Fibroblast of peridontal ligament (primary cell): ENCODE measurements at regions not wholly inside any gene's neighbourhood (a gene's known extent, or its start where the extent isn't known, plus 50 kb on each side); places are given as distances from the start of the nearest gene placed in this dataset.

Source experiments
- DNase-seq: peaks from one replicate; pipeline ENCODE4 v3.0.0-alpha.2; 2010; ENCODE audit errors: extremely low read depth

DNA sequence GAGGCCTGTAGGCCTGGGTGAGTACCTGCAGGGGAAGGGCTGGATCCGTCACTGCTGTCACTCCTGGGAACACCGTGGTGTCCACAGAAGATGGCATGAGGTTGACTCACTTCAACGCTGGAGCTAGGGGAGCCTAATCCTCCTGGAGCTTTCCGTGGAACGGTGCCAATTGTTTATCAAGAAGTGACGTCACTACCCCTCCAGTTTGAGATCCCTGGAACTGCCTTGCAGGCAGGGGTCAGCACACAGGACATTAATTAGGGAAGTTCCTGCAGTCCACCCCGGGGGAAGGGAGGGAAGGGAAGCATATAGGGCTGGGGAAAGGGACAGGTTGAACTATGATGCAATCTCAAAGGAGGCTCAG lies 408.6 kb downstream of the GALR1 start:
- no peak for DNase-seq

DNA sequence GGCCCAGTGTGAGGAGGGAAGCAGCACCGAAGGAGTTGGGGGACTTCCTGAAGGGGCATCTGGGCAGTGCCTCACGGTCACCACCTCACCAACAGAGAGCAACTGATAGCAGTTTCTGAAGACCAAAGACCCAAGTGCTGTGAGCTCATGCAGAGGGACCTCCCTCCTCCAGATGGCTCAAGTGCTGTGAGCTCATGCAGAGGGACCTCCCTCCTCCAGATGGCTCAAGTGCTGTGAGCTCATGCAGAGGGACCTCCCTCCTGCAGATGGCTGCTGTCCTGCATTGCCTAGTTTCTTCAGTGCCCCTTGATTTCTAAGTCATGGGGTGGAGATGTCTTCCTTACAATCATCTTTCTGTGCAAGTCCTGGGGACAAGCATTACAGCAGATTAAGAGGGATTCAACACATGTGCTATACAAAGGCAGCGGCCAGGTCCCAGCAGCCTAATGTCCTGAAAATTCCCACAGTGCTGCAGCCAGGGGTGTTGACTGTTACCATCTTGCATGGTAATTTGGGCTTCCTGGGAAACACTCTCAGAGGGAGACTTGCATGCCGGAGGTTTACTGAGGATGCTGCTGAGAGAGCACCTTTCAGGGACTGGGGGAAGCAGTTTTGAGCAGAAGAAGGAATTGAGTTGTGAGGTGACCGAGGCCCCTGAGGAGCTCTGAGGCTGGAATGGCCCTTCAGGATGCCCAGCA lies 409.3 kb downstream of the GALR1 start:
- no peak for DNase-seq

GRCh38 chr18:77666613-77667012 lies 417.0 kb downstream of the GALR1 start:
- DNase-seq = no peak

GRCh38 chr18:77668219-77668618 lies 418.6 kb downstream of the GALR1 start:
- no peak for DNase-seq

DNA sequence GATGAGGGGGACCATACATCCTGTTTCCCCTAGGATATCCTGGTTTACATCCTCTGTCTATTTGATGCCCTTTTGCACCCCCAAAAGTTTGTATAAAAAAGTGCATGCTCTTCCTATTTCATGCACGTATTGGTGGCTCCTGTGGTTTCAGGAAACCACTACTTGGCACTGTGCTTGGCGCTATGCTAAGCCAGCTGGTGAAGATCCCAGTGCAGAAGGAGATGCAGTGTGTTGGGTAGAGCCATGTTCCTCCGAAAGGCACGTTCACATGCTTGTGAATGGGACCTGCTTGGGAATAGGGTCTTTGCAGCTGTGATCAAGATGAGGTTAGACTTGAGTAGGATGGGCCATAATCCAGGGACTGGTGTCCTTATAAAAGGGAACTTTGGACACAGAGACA lies 419.7 kb downstream of the GALR1 start:
- no peak for DNase-seq

GRCh38 chr18:77671456-77672167 lies 422.0 kb downstream of the GALR1 start:
- DNase-seq = no peak

DNA sequence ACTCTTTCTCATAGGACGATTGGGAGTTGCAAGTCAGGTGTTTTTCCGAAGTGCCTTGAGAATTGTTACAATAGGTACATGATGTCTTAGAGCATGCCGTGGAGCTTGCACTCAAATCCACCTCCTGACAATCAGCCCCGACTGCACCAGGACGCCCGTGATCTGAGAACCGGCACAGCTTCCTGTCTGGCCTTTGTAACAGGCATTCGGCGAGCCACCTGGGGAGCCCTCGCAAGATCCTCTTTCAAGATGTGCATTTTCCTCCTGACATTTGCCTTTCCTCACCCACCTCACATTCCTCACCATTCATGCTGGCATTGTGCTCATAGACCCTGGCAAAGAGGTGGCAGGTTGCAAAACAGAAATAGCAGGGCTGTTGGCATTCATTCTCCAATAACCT lies 427.3 kb downstream of the GALR1 start:
- no peak for DNase-seq

DNA sequence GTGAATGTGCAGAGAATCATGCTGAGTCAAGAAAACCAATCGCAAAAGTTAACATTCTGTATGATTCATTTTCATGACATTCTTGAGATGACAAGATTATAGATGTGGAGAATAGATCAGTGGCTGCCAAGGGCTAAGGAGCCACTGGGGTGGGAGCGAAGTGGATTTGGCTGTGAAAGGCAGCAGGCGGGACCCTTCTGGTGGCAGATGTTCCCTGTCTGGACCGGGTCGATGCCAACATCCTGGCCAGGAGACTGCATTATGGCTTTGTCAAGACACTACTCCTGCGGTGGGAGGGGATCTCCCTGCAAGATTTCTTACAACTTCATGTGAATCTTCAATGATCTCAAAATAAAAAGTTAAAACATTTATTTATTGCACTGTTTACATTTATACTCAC lies 427.9 kb downstream of the GALR1 start:
- DNase-seq = no peak

DNA sequence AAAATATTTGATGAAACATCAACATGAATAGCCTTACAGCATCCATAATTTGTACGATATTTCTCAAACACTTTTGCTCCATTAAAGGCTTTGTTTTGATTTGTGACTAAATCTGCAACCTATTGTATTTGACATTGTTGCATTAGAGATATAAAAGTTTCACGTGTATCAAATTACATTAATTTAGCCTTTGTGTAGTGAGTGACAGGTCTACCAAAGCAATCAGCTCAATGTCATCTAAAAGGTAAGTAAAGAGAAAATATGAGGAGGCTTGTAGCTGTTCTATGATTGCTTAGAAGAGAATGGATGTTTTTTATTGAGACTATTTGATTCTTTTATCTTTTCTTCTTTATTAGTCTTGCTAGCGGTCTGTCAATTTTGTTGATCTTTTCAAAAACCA lies 430.2 kb downstream of the GALR1 start:
- DNase-seq = no peak

- no peak for DNase-seq
Measured at GRCh38 chr18:77700051-77700450, 450.4 kb downstream of the GALR1 start.

- DNase-seq = no peak
Measured at GRCh38 chr18:77701977-77702376, 452.3 kb downstream of the GALR1 start.

GRCh38 chr18:77702686-77703085 lies 453.0 kb downstream of the GALR1 start:
- DNase-seq = peak; percentile 7

- DNase-seq = no peak
Measured at GRCh38 chr18:77705301-77705700, 455.7 kb downstream of the GALR1 start.

DNA sequence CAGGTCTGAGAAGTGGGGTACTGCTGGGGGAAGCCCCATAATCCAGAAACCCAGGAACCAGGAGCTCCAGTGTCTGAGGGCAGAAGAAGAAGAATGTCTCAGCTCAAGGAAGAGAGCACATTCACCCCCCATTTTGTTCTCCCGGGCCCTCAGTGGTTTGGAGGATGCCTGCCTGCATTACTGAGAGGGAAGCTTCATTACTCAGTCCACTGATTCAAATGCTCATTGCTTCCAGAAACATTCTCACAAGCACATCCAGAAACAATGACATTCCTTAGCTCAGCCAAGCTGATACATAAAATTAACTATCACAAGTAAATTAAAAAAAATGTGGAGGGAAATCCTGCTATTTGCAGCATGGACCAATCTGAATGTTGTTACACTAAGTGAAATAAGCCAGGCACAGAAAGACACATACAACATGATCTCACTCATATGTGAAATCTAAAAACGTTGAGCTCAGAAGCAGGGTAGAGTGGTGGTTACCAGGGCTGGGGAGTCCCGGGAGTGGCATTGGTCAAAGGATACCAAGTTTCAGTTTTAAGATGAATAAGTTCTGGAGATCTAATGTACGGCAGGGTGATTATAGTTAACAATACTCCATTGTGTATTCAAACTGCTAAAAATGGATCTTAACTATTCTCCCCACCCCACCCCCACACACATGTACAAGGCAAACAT lies 459.3 kb downstream of the GALR1 start:
- no peak for DNase-seq

DNA sequence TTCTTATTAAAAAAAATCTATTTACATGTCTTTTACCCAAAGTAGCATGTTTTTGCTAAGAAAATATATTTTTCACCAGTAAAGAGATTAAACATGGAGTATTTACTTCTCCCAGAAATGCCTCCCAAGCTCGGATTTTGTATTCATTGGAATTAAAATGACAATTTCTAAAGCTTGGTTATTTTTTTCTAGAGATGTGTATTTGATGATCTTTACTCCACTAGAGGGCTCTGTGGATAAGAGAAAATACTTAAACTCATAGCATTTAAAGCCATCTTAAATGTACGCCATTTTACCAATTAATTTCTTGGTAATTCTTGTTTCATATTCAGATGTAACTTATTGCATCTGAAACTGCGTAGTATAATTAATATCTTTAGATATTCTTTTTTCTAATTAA lies 461.4 kb downstream of the GALR1 start:
- DNase-seq = no peak

- DNase-seq = no peak
Measured at GRCh38 chr18:77714716-77715115, 465.1 kb downstream of the GALR1 start.

GRCh38 chr18:77716282-77716681 lies 466.6 kb downstream of the GALR1 start:
- DNase-seq = no peak

GRCh38 chr18:77733292-77733903 lies 483.8 kb downstream of the GALR1 start:
- DNase-seq = no peak

DNA sequence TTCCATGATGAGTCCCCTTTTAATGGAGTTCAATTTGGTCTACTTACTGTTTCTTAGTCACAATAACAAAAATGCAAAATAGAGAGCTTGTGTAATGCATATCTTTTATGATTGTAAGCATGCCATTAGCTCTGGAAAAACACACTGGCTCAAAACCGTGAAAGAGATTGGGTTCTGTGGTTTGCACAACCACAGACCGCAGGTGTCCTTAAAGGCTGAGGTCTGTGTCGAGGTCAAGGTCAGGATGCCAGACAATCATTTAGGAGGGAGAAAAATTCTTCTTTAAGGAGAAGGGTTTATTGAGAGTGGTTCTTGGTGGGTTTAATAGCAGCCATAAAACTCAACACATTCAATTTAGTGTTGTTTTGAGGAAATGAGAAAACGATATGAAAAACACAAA lies 487.2 kb downstream of the GALR1 start:
- no peak for DNase-seq

GRCh38 chr18:77737405-77737804 lies 487.8 kb downstream of the GALR1 start:
- no peak for DNase-seq

DNA sequence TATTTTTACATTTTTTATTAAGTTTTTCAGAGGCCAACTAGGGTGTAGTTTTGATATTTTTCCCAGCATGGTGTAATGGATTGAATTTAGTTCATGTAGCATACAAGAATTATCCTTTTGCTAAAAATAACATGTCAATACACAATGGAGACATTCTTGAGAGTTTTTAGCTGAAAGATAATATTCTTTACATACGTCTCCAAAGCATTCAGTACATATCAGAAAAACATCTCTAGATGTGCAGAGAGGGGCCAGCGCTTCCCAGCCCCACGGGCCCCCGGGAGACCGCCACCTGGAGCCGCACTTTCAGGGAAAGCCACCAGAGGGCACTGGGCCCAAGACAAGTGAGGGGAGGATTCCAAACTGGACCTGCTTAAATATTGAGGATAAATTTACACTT lies 499.4 kb downstream of the GALR1 start:
- no peak for DNase-seq

- DNase-seq = no peak
Measured at GRCh38 chr18:77750006-77750405, 500.4 kb downstream of the GALR1 start.
